Neural cell (in vitro differentiated cells): ENCODE measurements at regions not wholly inside any gene's neighbourhood (a gene's known extent, or its start where the extent isn't known, plus 50 kb on each side); places are given as distances from the start of the nearest gene placed in this dataset.
"Not testable (repeated sequence)": the region's sequence is repeated elsewhere in the genome, so short reads cannot be mapped to it uniquely, and the experiment has no call there.

ENCODE experiments used
- H2AFZ ChIP-seq: fragments of 200-600, 300-800 bp; sonication (generic), shearing (Covaris generic); 2 replicates; pipeline ENCODE4 v1.6.0; 2014; ENCODE audit warnings: low read depth, mild to moderate bottlenecking, antibody characterized with exemption, low read length, moderate library complexity
- H3F3A ChIP-seq: fragments of 200-600 bp; shearing (Covaris generic); 2 replicates; pipeline ENCODE4 v1.6.1; 2016; ENCODE audit warnings: mild to moderate bottlenecking, moderate library complexity, mixed read lengths, antibody characterized with exemption, low read length; ENCODE audit not compliant: insufficient read depth, poor library complexity, severe bottlenecking
- H3K27ac ChIP-seq: fragments of 200-600, 300-800 bp; sonication (generic), shearing (Covaris generic); 2 replicates; pipeline ENCODE4 v1.5.1; 2014; ENCODE audit warnings: mild to moderate bottlenecking, low read length, moderate library complexity
- H3K27me3 ChIP-seq: fragments of 300-800, 200-600 bp; sonication (generic), shearing (Covaris generic); 2 replicates; pipeline ENCODE4 v1.6.0; 2014; ENCODE audit warnings: mild to moderate bottlenecking, low read depth, low read length, moderate library complexity; ENCODE audit not compliant: insufficient read depth
- H3K36me3 ChIP-seq: fragments of 300-800, 200-600 bp; sonication (generic), shearing (Covaris generic); 2 replicates; pipeline ENCODE4 v1.5.1; 2014; ENCODE audit warnings: mild to moderate bottlenecking, antibody characterized with exemption, low read length, moderate library complexity; ENCODE audit not compliant: insufficient read depth
- H3K4me2 ChIP-seq: fragments of 300-800, 200-600 bp; sonication (generic), shearing (Covaris generic); 2 replicates; pipeline ENCODE4 v1.6.0; 2014; ENCODE audit warnings: mild to moderate bottlenecking, low read length
- H3K4me3 ChIP-seq: fragments of 300-800, 200-600 bp; sonication (generic), shearing (Covaris generic); 2 replicates; pipeline ENCODE4 v1.5.1; 2014; ENCODE audit warnings: mild to moderate bottlenecking, low read length, moderate library complexity
- H3K79me2 ChIP-seq: fragments of 200-600 bp; shearing (Covaris generic); replicated peaks from 2 replicates; pipeline ENCODE4 v1.6.0; 2014; ENCODE audit warnings: mild to moderate bottlenecking, low read length, moderate library complexity; ENCODE audit not compliant: insufficient read depth
- H3K9ac ChIP-seq: fragments of 300-800, 200-600 bp; sonication (generic), shearing (Covaris generic); 2 replicates; pipeline ENCODE4 v1.6.1; 2016; ENCODE audit warnings: mild to moderate bottlenecking, low read length, mixed read lengths
- H3K9me2 ChIP-seq: fragments of 200-600 bp; shearing (Covaris generic); 2 replicates; pipeline ENCODE4 v1.6.1; 2016; ENCODE audit warnings: mild to moderate bottlenecking, low read length, mixed read lengths; ENCODE audit not compliant: insufficient read depth
- H3K9me3 ChIP-seq: fragments of 200-600, 300-800 bp; sonication (generic), shearing (Covaris generic); 2 replicates; pipeline ENCODE4 v1.6.1; 2016; ENCODE audit warnings: mild to moderate bottlenecking, mixed run types, low read length, moderate library complexity, mixed read lengths
- H4K20me1 ChIP-seq: fragments of 200-600 bp; shearing (Covaris generic); 2 replicates; pipeline ENCODE4 v1.6.1; 2016; ENCODE audit warnings: mild to moderate bottlenecking, mixed run types; ENCODE audit not compliant: insufficient read depth
- CTCF ChIP-seq: fragments of 450-650 bp; IDR thresholded peaks from 2 replicates; pipeline ENCODE4 v1.5.1; 2014; ENCODE audit warnings: antibody characterized with exemption, mild to moderate bottlenecking, moderate library complexity; ENCODE audit not compliant: poor library complexity, severe bottlenecking
- EP300 ChIP-seq: fragments of 450-650 bp; conservative IDR thresholded peaks from 2 replicates; pipeline ENCODE4 v1.6.1; 2014; ENCODE audit warnings: antibody characterized with exemption, mild to moderate bottlenecking, moderate library complexity; ENCODE audit not compliant: poor library complexity, severe bottlenecking
- EZH2 ChIP-seq: fragments of 200-600, 300-800 bp; shearing (Covaris generic), sonication (generic); IDR thresholded peaks from 2 replicates; pipeline ENCODE4 v1.6.1; 2014; ENCODE audit warnings: antibody characterized with exemption, low read length, borderline replicate concordance, mild to moderate bottlenecking; ENCODE audit not compliant: insufficient read depth, poor library complexity, severe bottlenecking
- MXI1 ChIP-seq: fragments of 450-650 bp; conservative IDR thresholded peaks from 2 replicates; pipeline ENCODE4 v1.6.1; 2014; ENCODE audit warnings: antibody characterized with exemption, mild to moderate bottlenecking; ENCODE audit not compliant: poor library complexity, severe bottlenecking
- POLR2AphosphoS5 ChIP-seq: IDR thresholded peaks from 2 replicates; pipeline ENCODE4 v1.6.1; 2012
- RAD21 ChIP-seq: fragments of 450-650 bp; conservative IDR thresholded peaks from 2 replicates; pipeline ENCODE4 v1.6.1; 2014; ENCODE audit warnings: antibody characterized with exemption, mild to moderate bottlenecking, moderate library complexity
- REST ChIP-seq: IDR thresholded peaks from 2 replicates; pipeline ENCODE4 v1.6.1; 2012; ENCODE audit warnings: borderline replicate concordance
- SMC3 ChIP-seq: fragments of 450-650 bp; conservative IDR thresholded peaks from 2 replicates; pipeline ENCODE4 v1.6.1; 2014; ENCODE audit warnings: antibody characterized with exemption, mild to moderate bottlenecking, moderate library complexity; ENCODE audit not compliant: poor library complexity
- TAF1 ChIP-seq: IDR thresholded peaks from 2 replicates; pipeline ENCODE4 v1.6.1; 2012; ENCODE audit warnings: low read depth

GRCh38 chr3:187812496-187812895, 67.2 kb upstream of the BCL6 start:
- Histone ChIP-seq H3K36me3 (no peaks in the 10 kb centered on the region), H3F3A (no peaks in the 10 kb centered on the region), H3K27me3 (no peaks in the 10 kb centered on the region), H2AFZ (no peak overlapping the region), H3K27ac (no peak overlapping the region), H3K9me3 (no peaks in the 10 kb centered on the region), H3K9me2 (no peaks in the 10 kb centered on the region), H4K20me1 (no peaks in the 10 kb centered on the region), H3K4me3 (no peak overlapping the region), H3K4me2 (no peak overlapping the region), H3K79me2 (no peaks in the 10 kb centered on the region), H3K9ac (no peak overlapping the region)
- TF ChIP-seq RAD21 = no peak
- no peak for TF ChIP-seq POLR2AphosphoS5
- TF ChIP-seq TAF1 = no peak
- no peak for TF ChIP-seq SMC3
- TF ChIP-seq CTCF = no peak
- TF ChIP-seq MXI1 = no peak
- TF ChIP-seq REST = no peak
- no peak for TF ChIP-seq EP300
- TF ChIP-seq EZH2 = no peak

DNA sequence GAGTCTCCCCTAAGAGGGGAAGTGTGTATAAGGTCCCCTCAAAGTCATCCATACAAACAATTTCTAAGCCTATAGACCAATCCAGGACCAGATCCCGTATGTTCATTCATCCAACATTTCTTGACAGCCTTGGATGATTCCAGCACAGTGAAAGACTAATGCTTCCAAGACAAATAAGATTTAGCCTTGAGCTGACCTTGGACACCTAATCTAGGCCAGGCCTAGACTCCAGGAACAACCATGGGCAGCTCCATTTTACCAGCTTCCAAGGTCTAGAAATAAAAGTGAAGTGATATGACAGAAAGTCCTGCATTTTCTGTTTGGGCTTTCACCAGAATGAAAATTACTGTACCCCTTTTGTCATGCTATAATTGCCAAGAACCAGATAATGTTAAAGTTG, 67.9 kb upstream of the BCL6 start:
- Histone ChIP-seq H3F3A (no peaks in the 10 kb centered on the region), H3K9me2 (no peaks in the 10 kb centered on the region), H2AFZ (no peak overlapping the region), H3K4me3 (no peak overlapping the region), H3K9me3 (no peaks in the 10 kb centered on the region), H3K4me2 (no peak overlapping the region), H3K9ac (no peak overlapping the region), H3K27me3 (no peaks in the 10 kb centered on the region), H3K36me3 (no peaks in the 10 kb centered on the region), H3K79me2 (no peaks in the 10 kb centered on the region), H3K27ac (no peak overlapping the region), H4K20me1 (no peaks in the 10 kb centered on the region)
- TF ChIP-seq SMC3 = no peak
- no peak for TF ChIP-seq TAF1
- no peak for TF ChIP-seq RAD21
- TF ChIP-seq MXI1 = no peak

DNA sequence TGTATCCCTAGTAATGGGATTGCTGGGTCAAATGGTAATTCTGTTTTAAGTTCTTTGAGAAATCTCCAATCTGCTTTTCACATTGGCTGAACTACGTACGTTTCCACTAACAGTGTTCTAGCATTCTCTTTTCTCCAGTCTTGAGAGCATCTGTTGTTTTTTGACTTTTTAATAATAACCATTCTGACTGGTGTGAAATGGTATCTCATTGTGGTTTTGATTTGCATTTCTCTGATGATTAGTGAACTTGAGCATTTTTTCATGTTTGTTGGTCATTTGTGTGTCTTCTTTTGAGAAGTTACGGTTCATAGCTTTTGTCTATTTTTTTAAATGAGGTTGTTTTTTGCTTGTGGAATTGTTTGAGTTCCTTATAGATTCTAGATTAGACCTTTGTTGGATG, 72.5 kb upstream of the BCL6 start:
- H3K9me3 ChIP-seq, H3K79me2 ChIP-seq, H3K4me3 ChIP-seq, H4K20me1 ChIP-seq, H3K4me2 ChIP-seq, H3K27me3 ChIP-seq, H3K27ac ChIP-seq, H3F3A ChIP-seq, H2AFZ ChIP-seq, H3K36me3 ChIP-seq, H3K9me2 ChIP-seq, H3K9ac ChIP-seq: not testable (repeated sequence)
